Heart left ventricle (tissue), 13 donors: ENCODE measurements at regions not wholly inside any gene's neighbourhood (a gene's known extent, or its start where the extent isn't known, plus 50 kb on each side); places are given as distances from the start of the nearest gene placed in this dataset.

Experiments
- POLR2A ChIP-seq, 2 donors: fragments of 450-650 bp; IDR thresholded peaks; one replicate each; pipeline ENCODE4 v1.6.1; 2017; ENCODE audit warnings: antibody characterized with exemption in 2 of 2, mild to moderate bottlenecking in 2 of 2, moderate library complexity in 2 of 2
- TF ChIP-seq, protein P1 (sequence below), 12 donors: fragments of 200-600 bp; sonication (generic) in 4 of 12; IDR thresholded peaks; one replicate each; pipeline versions ENCODE4 v1.5.0 to v1.8.0; 2018 to 2022; ENCODE audit warnings: antibody characterized with exemption in 12 of 12, mild to moderate bottlenecking in 5 of 12
- donor health status: ischemic (EF 13 %, LVEDD 7.1; RV severe dilation, severe dysfunction).
- donor health status: DM: no; HTN: yes; CAD: no.
- donor health status: DM: no; HTN: no; CAD: no.
- donor health status: ischemic (EF 25% LVEDD 6.9; RV normal size, moderate dysfunction).
- donor health status: ischemic (EF 25% LVEDD 5.7; RV mildly dilated, moderate dysfunction).
- donor health status: ischemic (EF 35%, LVEDD 5.7; RV mildly dilated, moderate dysfunction).
- donor health status: nonischemic (EF 11% LVEDD 7.7; RV severe dilation, severe dysfunction).
- donor health status: DM: yes; HTN: yes; CAD: no.
- donor health status: PGD.
- donor health status: ischemic (EF 29% LVEDD 5.4; RV normal size, mild dysfunction).
- donor health status: nonischemic (EF 23%, LVEDD 6.1; RV moderate dilation, normal function).

DNA sequence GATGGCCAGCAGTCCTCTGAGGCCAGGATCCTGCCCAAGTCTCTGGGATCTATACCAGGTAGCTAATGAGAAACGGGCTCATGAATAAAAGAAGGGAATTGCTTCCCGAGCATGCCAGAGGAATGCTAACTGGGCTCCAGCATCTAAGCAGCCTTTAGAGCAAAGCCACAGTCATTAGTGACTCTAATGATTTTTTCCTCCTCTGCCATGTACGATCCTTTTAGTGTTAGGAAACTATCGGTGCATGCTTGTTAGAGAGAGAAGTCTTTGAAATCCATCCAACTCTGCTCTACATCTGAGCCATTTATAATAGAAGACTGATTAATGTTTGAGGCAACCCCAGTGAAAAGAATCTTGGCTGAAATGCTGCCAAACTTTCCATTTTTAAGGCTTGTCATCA is 124.9 kb upstream of the TCERG1L start:
- TF ChIP-seq, protein P1, sequence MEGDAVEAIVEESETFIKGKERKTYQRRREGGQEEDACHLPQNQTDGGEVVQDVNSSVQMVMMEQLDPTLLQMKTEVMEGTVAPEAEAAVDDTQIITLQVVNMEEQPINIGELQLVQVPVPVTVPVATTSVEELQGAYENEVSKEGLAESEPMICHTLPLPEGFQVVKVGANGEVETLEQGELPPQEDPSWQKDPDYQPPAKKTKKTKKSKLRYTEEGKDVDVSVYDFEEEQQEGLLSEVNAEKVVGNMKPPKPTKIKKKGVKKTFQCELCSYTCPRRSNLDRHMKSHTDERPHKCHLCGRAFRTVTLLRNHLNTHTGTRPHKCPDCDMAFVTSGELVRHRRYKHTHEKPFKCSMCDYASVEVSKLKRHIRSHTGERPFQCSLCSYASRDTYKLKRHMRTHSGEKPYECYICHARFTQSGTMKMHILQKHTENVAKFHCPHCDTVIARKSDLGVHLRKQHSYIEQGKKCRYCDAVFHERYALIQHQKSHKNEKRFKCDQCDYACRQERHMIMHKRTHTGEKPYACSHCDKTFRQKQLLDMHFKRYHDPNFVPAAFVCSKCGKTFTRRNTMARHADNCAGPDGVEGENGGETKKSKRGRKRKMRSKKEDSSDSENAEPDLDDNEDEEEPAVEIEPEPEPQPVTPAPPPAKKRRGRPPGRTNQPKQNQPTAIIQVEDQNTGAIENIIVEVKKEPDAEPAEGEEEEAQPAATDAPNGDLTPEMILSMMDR (IDR thresholded peaks at IDR 0.05), result no peak
- no peak for TF ChIP-seq POLR2A (IDR thresholded peaks at IDR 0.05)
